BLaER1 (cell line): ENCODE measurements at regions not wholly inside any gene's neighbourhood (a gene's known extent, or its start where the extent isn't known, plus 50 kb on each side); places are given as distances from the start of the nearest gene placed in this dataset.
"Not testable (repeated sequence)": the region's sequence is repeated elsewhere in the genome, so short reads cannot be mapped to it uniquely, and the experiment has no call there.

ENCODE experiments used
- H3K27ac ChIP-seq: shearing (Covaris generic); formaldehyde crosslinking; 2 replicates; pipeline ENCODE4 v1.8.1; 2022
- H3K27me3 ChIP-seq: shearing (Covaris generic); formaldehyde crosslinking; 2 replicates; pipeline ENCODE4 v1.8.1; 2022
- H3K36me3 ChIP-seq: shearing (Covaris generic); formaldehyde crosslinking; 2 replicates; pipeline ENCODE4 v1.8.1; 2022
- H3K4me1 ChIP-seq: shearing (Covaris generic); formaldehyde crosslinking; 2 replicates; pipeline ENCODE4 v1.8.1; 2022
- H3K4me2 ChIP-seq: shearing (Covaris generic); formaldehyde crosslinking; 2 replicates; pipeline ENCODE4 v1.8.1; 2022
- H3K4me3 ChIP-seq: shearing (Covaris generic); formaldehyde crosslinking; 2 replicates; pipeline ENCODE4 v1.8.1; 2022
- H3K9ac ChIP-seq: shearing (Covaris generic); formaldehyde crosslinking; 2 replicates; pipeline ENCODE4 v1.8.1; 2022
- H3K9me3 ChIP-seq: shearing (Covaris generic); formaldehyde crosslinking; 2 replicates; pipeline ENCODE4 v1.8.1; 2022
- H4K20me1 ChIP-seq: shearing (Covaris generic); formaldehyde crosslinking; 2 replicates; pipeline ENCODE4 v1.8.1; 2022
- Cebpa-rat ChIP-seq: shearing (Covaris generic); IDR thresholded peaks from 2 replicates; pipeline ENCODE4 v1.8.1; 2022

DNA sequence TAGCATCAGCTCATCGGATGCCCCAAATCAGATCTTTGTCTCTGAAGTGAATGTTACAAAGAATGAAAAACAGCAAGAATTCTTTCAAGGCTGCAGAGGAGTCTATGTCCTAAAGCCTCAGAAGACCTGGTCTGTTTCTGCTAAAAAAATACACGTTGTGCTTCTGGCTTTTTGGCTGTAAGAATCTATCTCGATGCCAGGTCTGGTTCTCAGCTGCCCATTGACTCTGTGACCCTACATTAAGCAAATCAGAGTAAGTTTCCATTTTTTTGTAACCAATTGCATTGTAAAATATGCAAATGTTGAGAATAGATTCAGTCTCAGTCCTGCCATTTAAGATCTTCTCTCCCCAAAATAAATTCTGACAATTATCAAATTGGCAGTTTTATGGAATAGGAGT, 705.4 kb downstream of the RFPL4B start:
- TF ChIP-seq Cebpa-rat, result no peak
- Histone ChIP-seq H3K36me3 (no peaks in the 10 kb centered on the region), H3K4me3 (no peak overlapping the region), H3K4me1 (no peaks in the 10 kb centered on the region), H3K9ac (no peak overlapping the region), H3K27me3 (no peaks in the 10 kb centered on the region), H3K9me3 (no peaks in the 10 kb centered on the region), H3K4me2 (no peak overlapping the region), H4K20me1 (no peaks in the 10 kb centered on the region), H3K27ac (no peak overlapping the region)

- H3K27ac ChIP-seq, result no peak overlapping the region
- H3K9ac ChIP-seq, result no peak overlapping the region
- H3K27me3 ChIP-seq, result no peaks in the 10 kb centered on the region
- TF ChIP-seq Cebpa-rat, result no peak
- no peaks in the 10 kb centered on the region for H4K20me1 ChIP-seq
- no peak overlapping the region for H3K4me2 ChIP-seq
- no peaks in the 10 kb centered on the region for H3K9me3 ChIP-seq
- no peaks in the 10 kb centered on the region for H3K36me3 ChIP-seq
- H3K4me1 ChIP-seq, result no peaks in the 10 kb centered on the region
- H3K4me3 ChIP-seq, result no peak overlapping the region
Measured at GRCh38 chr6:113055061-113055460, 707.9 kb downstream of the RFPL4B start.

DNA sequence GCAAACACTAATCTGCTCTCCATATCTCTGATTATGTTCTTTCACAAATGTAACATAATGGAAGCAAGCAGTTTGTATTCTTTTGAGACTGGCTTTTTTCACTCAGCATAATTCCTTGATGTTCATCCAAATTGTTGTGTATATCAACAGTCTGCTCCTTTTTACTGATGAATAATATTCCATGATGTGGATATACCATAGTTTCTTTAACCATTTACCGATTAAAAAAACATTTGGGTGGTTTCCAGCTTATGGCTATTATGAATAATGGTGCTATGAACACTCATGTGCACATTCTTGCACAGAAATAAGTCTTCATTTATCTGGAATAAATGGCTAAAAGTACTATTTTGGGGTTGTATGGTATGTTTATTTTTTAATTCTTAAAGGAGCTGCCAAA, 708.9 kb downstream of the RFPL4B start:
- Histone ChIP-seq H4K20me1 (no peaks in the 10 kb centered on the region), H3K9ac (no peak overlapping the region), H3K27ac (no peak overlapping the region), H3K4me3 (no peak overlapping the region), H3K27me3 (no peaks in the 10 kb centered on the region), H3K4me1 (no peaks in the 10 kb centered on the region), H3K4me2 (no peak overlapping the region), H3K36me3 (no peaks in the 10 kb centered on the region), H3K9me3 (no peaks in the 10 kb centered on the region)
- no peak for TF ChIP-seq Cebpa-rat

GRCh38 chr6:113057567-113058053, 710.5 kb downstream of the RFPL4B start:
- no peak for TF ChIP-seq Cebpa-rat
- H4K20me1 ChIP-seq, result no peaks in the 10 kb centered on the region
- no peaks in the 10 kb centered on the region for H3K36me3 ChIP-seq
- no peak overlapping the region for H3K4me2 ChIP-seq
- H3K4me1 ChIP-seq, result no peaks in the 10 kb centered on the region
- no peak overlapping the region for H3K9ac ChIP-seq
- H3K4me3 ChIP-seq, result no peak overlapping the region
- no peaks in the 10 kb centered on the region for H3K9me3 ChIP-seq
- H3K27me3 ChIP-seq, result no peaks in the 10 kb centered on the region
- H3K27ac ChIP-seq, result no peak overlapping the region

GRCh38 chr6:113060664-113061063, 713.5 kb downstream of the RFPL4B start:
- Histone ChIP-seq H3K4me2 (no peak overlapping the region), H3K4me3 (no peak overlapping the region), H3K27me3 (no peaks in the 10 kb centered on the region), H3K36me3 (no peaks in the 10 kb centered on the region), H3K9ac (no peak overlapping the region), H3K9me3 (no peaks in the 10 kb centered on the region), H3K4me1 (no peaks in the 10 kb centered on the region), H4K20me1 (no peaks in the 10 kb centered on the region), H3K27ac (no peak overlapping the region)
- no peak for TF ChIP-seq Cebpa-rat

GRCh38 chr6:113065611-113066010, 718.5 kb downstream of the RFPL4B start:
- no peaks in the 10 kb centered on the region for H3K36me3 ChIP-seq
- H3K4me1 ChIP-seq, result no peaks in the 10 kb centered on the region
- H3K9ac ChIP-seq, result no peak overlapping the region
- H3K27ac ChIP-seq, result no peak overlapping the region
- H4K20me1 ChIP-seq, result no peaks in the 10 kb centered on the region
- no peaks in the 10 kb centered on the region for H3K27me3 ChIP-seq
- no peak overlapping the region for H3K4me3 ChIP-seq
- H3K4me2 ChIP-seq, result no peak overlapping the region
- no peak for TF ChIP-seq Cebpa-rat
- no peaks in the 10 kb centered on the region for H3K9me3 ChIP-seq

DNA sequence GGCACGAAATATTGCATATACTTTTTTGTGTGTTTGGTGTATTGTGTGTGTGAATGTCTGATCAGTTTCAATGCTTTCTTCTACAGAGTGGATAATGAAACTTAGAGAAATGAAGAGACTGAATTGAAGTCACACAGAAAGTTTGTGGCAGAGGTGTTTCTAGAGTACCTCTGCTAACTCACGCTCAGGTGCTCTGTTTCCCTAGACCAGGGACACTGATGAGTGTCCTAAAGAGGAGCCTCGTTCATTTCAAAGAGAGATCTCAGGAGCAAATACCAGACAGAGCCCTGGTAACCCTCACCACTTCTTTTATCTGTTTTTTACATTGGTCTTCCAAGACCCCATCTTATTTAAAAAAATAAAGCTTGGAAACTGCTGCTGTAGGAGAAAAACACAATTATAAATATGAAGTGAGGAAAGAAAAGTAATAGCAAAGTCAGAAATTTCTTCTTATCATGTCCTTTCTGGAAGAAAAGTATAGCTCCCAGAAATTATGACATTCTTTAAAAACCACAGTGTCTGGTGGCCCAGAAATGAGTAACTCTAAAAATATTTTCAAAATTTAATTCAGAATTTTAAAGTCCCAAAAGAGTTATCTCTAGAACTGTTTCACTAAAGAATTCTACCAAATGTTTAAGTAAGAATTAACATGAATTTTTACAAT, 720.6 kb downstream of the RFPL4B start:
- no peak overlapping the region for H3K9ac ChIP-seq
- no peak overlapping the region for H3K4me2 ChIP-seq
- H4K20me1 ChIP-seq, result no peaks in the 10 kb centered on the region
- H3K4me3 ChIP-seq, result no peak overlapping the region
- no peak for TF ChIP-seq Cebpa-rat
- H3K9me3 ChIP-seq, result no peaks in the 10 kb centered on the region
- no peak overlapping the region for H3K27ac ChIP-seq
- no peaks in the 10 kb centered on the region for H3K27me3 ChIP-seq
- H3K4me1 ChIP-seq, result no peaks in the 10 kb centered on the region
- no peaks in the 10 kb centered on the region for H3K36me3 ChIP-seq

GRCh38 chr6:113068570-113068969, 721.4 kb downstream of the RFPL4B start:
- Histone ChIP-seq H3K9ac (no peak overlapping the region), H3K4me2 (no peak overlapping the region), H3K27ac (no peak overlapping the region), H3K9me3 (no peaks in the 10 kb centered on the region), H4K20me1 (no peaks in the 10 kb centered on the region), H3K4me3 (no peak overlapping the region), H3K4me1 (no peaks in the 10 kb centered on the region), H3K36me3 (no peaks in the 10 kb centered on the region), H3K27me3 (no peaks in the 10 kb centered on the region)
- TF ChIP-seq Cebpa-rat, result no peak

DNA sequence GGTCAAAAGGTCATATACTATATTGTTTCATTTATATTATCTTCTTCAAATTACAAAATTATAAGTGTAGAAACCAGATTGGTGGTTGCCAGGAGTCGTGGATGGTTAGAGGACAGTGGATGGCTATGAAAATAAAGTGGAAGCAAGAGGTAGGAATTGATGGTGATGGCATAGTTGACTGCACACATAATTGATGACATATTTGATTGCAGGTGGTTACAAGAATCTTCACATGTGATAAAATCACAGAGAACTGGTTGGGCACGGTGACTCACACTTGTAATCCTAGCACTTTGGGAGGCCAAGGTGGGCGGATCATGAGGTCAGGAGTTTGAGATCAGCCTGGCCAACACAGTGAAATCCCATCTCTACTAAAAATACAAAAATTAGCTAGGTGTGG, 723.6 kb downstream of the RFPL4B start:
- H3K27ac ChIP-seq, H3K9me3 ChIP-seq, H4K20me1 ChIP-seq, H3K27me3 ChIP-seq, H3K4me1 ChIP-seq, H3K4me3 ChIP-seq, H3K9ac ChIP-seq, H3K36me3 ChIP-seq, H3K4me2 ChIP-seq: not testable (repeated sequence)

DNA sequence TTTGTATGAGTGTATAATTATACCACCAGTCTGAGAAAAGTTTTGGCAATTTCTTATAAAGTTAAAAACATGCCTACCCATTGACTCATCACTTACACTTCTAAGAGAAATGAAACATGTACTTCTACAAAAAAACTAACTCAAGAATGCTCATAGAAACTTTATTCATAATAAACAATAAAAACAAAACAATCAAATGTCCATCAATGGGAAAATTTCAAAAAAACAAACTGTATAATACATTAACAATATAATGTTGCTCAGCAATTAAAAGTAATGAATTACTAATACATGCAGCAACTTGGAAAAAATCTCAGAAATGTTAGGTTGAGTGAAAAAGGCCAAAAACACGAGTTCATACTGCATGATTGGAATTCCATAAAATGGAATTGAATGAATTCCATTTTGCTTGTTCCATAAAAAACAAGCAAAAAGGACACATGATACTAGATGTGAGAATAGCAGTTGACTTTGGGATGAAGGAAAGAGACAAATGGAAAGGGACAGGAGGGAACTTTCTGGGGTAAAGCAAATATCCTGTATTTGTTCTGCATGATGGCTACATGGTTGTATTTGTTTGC, 726.6 kb downstream of the RFPL4B start:
- Histone ChIP-seq H3K4me3 (no peak overlapping the region), H3K36me3 (no peaks in the 10 kb centered on the region), H3K9me3 (no peaks in the 10 kb centered on the region), H3K9ac (no peak overlapping the region), H4K20me1 (no peaks in the 10 kb centered on the region), H3K4me2 (no peak overlapping the region), H3K27me3 (no peaks in the 10 kb centered on the region), H3K27ac (no peak overlapping the region), H3K4me1 (no peaks in the 10 kb centered on the region)
- TF ChIP-seq Cebpa-rat, result no peak

- Histone ChIP-seq H3K4me2 (no peak overlapping the region), H3K36me3 (no peaks in the 10 kb centered on the region), H3K9ac (no peak overlapping the region), H3K27me3 (no peaks in the 10 kb centered on the region), H3K27ac (no peak overlapping the region), H4K20me1 (no peaks in the 10 kb centered on the region), H3K4me1 (no peaks in the 10 kb centered on the region), H3K4me3 (no peak overlapping the region), H3K9me3 (no peaks in the 10 kb centered on the region)
- TF ChIP-seq Cebpa-rat, result no peak
Measured at GRCh38 chr6:113076116-113076515, 729.0 kb downstream of the RFPL4B start.
